Mucosa of descending colon (tissue), 3 donors: ENCODE measurements at regions not wholly inside any gene's neighbourhood (a gene's known extent, or its start where the extent isn't known, plus 50 kb on each side); places are given as distances from the start of the nearest gene placed in this dataset.

Source experiments
- ATAC-seq: fragments of 200-7000 bp; cut with Tn5 transposase; one replicate; pipeline ENCODE4 v1.9.1; 2020; ENCODE audit warnings: mild to moderate bottlenecking, moderate library complexity
- DNase-seq, 3 donors: peaks; one replicate each; pipeline ENCODE4 v3.0.0-alpha.2; 2020
- H3K36me3 ChIP-seq: fragments of 200-600 bp; one replicate; pipeline ENCODE4 v1.8.0; 2021; ENCODE audit warnings: low read depth, mild to moderate bottlenecking
- H3K4me1 ChIP-seq: fragments of 200-600 bp; one replicate; pipeline ENCODE4 v1.8.0; 2021; ENCODE audit warnings: low read depth, mild to moderate bottlenecking
- H3K4me3 ChIP-seq: fragments of 200-600 bp; one replicate; pipeline ENCODE4 v1.8.0; 2021; ENCODE audit warnings: mild to moderate bottlenecking
- H3K9me3 ChIP-seq: fragments of 200-600 bp; one replicate; pipeline ENCODE4 v1.8.0; 2021; ENCODE audit warnings: mild to moderate bottlenecking
- intact Hi-C, 2 donors: fragments of 100-400 bp; cut with DNase I in 1 of 2; cut with micrococcal nuclease in 1 of 2; formaldehyde crosslinking; loops; one replicate each; pipeline versions ENCODE4 v1.11.0 to v1.11.1; 2022; cut with DNase I, micrococcal nuclease
- TF ChIP-seq, protein P1 (sequence below): fragments of 200-600 bp; IDR thresholded peaks from one replicate; pipeline ENCODE4 v1.8.0; 2022; ENCODE audit warnings: antibody characterized with exemption, mild to moderate bottlenecking
- donor health status: DM: no; HTN: no; CAD: no; lungs with moderate emphysema.
- donor health status: DM: no; HTN: no; CAD: no.
- donor health status: DM: no; HTN: yes; CAD: no.

DNA sequence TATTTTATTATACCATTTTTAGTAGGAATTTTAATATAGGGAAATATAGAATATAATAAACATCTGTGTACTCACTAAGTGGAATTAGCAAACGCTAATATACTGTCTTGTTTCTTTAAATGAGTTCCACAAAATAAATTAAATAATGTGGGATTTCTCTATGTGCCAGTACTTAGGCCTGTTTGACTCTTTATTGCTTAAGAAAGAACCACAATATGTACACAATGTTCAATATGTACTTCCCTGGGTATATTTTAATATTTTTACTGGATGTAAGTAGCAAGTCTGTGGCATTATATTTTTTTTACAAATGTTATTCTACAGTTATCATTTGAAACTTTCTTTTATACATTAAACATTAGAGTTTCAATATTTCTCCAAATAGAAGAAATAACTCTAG, 92.5 kb upstream of the CARD18 start:
- Histone ChIP-seq H3K4me1 (no peaks in the 10 kb centered on the region), H3K4me3 (no peak overlapping the region), H3K36me3 (no peaks in the 10 kb centered on the region), H3K9me3 (no peaks in the 10 kb centered on the region)
- TF ChIP-seq, protein P1, sequence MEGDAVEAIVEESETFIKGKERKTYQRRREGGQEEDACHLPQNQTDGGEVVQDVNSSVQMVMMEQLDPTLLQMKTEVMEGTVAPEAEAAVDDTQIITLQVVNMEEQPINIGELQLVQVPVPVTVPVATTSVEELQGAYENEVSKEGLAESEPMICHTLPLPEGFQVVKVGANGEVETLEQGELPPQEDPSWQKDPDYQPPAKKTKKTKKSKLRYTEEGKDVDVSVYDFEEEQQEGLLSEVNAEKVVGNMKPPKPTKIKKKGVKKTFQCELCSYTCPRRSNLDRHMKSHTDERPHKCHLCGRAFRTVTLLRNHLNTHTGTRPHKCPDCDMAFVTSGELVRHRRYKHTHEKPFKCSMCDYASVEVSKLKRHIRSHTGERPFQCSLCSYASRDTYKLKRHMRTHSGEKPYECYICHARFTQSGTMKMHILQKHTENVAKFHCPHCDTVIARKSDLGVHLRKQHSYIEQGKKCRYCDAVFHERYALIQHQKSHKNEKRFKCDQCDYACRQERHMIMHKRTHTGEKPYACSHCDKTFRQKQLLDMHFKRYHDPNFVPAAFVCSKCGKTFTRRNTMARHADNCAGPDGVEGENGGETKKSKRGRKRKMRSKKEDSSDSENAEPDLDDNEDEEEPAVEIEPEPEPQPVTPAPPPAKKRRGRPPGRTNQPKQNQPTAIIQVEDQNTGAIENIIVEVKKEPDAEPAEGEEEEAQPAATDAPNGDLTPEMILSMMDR: no peak
- ATAC-seq (no peak), DNase-seq (no peak)
- intact Hi-C loops: no loop called here

DNA sequence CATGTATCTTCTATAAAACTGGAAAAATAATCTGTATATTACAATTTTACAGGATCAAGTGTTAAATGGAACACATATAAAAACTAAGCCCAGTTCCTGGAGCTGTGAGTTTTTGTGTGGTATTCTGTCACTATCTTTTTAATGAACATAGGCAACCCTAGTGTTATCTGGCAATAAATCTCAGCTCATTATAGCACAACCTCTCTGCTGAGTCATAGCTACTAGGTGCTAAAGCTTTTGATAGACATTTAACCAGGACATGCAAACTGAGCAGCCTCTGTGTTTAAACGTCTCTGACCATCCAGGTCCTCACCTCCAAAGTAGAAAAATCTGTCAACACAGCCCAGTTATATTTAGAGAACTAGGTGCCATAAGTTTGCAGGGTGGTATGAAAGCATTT, 91.0 kb upstream of the CARD18 start:
- no peak overlapping the region for H3K4me3 ChIP-seq
- H3K9me3 ChIP-seq: no peaks in the 10 kb centered on the region
- no peaks in the 10 kb centered on the region for H3K4me1 ChIP-seq
- TF ChIP-seq, protein P1: no peak
- ATAC-seq (peak; percentile 98), DNase-seq (peak in 1 of 3 donors; percentile 7)
- intact Hi-C loops: no loop called here
- no peaks in the 10 kb centered on the region for H3K36me3 ChIP-seq

DNA sequence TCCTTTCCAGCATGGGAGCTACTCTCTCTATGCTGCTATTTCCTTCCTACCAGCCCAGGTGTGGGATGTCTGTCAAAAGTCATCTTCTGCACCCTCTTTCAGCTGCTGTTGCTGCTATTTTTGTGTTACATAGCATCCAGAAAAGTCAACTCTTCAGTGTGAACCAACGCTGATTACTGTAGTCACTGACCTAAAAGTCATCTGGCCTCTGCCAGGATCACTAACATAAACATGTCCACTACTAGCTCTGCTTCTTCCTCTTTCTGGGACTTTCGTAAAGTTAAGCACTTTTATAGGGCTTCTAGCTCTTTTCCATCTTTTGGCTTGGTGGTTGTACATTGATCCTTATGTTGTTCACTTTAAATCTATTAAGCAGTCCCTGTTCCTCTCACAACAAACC, 90.2 kb upstream of the CARD18 start:
- ATAC-seq (no peak), DNase-seq (no peak)
- TF ChIP-seq, protein P1: no peak
- Histone ChIP-seq H3K4me3 (no peak overlapping the region), H3K9me3 (no peaks in the 10 kb centered on the region), H3K4me1 (no peaks in the 10 kb centered on the region), H3K36me3 (no peaks in the 10 kb centered on the region)
- intact Hi-C loops: no loop called here

DNA sequence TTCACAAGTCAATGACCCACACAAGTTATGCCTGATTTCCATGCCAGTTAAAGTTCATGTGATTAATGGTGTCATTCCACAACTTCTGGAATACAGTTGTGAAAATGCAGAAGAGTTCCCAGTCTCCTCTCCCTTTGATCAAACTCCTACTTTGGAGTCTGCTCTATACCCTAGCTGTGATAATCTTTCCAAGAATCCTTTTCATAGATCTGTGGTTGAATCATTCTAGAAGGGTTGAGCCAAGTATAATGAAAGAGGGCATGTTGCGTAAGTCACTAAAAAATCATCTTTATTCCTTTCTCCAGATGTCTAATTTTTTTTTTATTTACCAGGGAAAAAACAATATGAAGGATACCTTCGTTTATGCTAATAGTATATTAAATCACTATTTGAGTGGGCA, 89.7 kb upstream of the CARD18 start:
- H3K4me3 ChIP-seq: no peak overlapping the region
- no peaks in the 10 kb centered on the region for H3K36me3 ChIP-seq
- ATAC-seq: no peak
- H3K9me3 ChIP-seq: no peaks in the 10 kb centered on the region
- intact Hi-C loops: no loop called here
- DNase-seq: no peak
- no peaks in the 10 kb centered on the region for H3K4me1 ChIP-seq
- TF ChIP-seq, protein P1: no peak

DNA sequence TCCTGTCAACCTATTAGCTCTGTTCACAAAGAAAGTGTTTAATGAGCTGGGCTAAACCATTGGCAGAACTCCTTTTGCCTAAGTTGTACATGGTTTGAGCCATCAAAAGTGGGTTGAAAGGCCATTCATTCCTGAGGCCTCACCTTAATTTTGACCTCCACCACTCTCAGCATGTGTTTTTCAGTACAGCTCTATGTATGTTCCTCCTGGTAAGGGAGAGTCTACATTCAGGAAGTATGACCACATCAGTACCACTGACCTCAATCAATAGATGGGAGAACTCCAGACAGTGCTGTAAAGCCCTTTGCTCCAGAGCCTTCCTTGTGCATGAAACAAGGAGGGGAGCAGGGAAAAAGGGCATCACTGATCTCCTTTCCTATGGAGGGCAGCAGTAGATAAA, 87.8 kb upstream of the CARD18 start:
- TF ChIP-seq, protein P1: no peak
- no peaks in the 10 kb centered on the region for H3K36me3 ChIP-seq
- H3K4me1 ChIP-seq: no peaks in the 10 kb centered on the region
- H3K4me3 ChIP-seq: no peak overlapping the region
- ATAC-seq: peak; percentile 17
- no peak for DNase-seq
- intact Hi-C loops: no loop called here
- H3K9me3 ChIP-seq: no peaks in the 10 kb centered on the region

DNA sequence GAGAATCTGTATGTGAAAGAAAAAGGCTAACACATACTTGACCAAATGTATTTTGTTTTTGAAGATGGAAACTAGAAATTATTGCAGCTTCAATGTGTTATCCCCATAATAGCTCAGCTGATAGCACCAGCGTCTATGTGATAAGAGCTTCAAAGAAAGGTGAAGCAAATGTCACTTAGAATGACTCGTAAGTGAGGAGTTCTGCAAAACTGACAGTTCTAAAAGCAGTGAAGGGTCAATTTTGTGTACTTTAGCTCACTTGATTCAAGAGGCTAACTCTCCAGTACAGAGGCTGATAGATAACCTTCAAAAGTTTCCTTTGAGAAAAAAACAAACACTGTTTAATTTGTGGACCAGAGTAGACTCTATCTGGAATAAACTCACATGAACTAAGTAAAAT, 87.2 kb upstream of the CARD18 start:
- Histone ChIP-seq H3K9me3 (no peaks in the 10 kb centered on the region), H3K4me1 (no peaks in the 10 kb centered on the region), H3K36me3 (no peaks in the 10 kb centered on the region), H3K4me3 (no peak overlapping the region)
- intact Hi-C loops: no loop called here
- DNase-seq (no peak), ATAC-seq (no peak)
- TF ChIP-seq, protein P1: no peak
